ENCODE measurements at regions not wholly inside any gene's neighbourhood (a gene's known extent, or its start where the extent isn't known, plus 50 kb on each side); places are given as distances from the start of the nearest gene placed in this dataset.

DNA sequence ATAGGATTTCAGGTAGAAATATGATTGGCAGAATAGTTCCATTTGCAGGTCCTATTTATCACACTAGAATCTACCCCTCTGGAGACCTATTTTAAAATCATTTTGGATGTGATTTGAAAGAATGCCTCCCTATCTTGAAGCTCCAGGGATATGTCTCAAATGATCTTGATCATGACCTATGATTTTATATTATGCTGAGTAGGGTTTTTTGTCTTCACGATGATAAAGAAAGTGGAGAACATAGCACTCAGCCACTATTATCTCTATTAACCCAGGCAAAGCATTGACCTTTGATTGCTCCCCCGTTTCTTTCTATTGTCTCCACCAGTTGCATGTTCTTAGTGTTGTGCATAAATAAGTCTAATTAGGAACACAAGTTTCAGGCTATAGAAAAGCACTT lies 307.9 kb downstream of the BLID start:
- TF ChIP-seq, protein P1, sequence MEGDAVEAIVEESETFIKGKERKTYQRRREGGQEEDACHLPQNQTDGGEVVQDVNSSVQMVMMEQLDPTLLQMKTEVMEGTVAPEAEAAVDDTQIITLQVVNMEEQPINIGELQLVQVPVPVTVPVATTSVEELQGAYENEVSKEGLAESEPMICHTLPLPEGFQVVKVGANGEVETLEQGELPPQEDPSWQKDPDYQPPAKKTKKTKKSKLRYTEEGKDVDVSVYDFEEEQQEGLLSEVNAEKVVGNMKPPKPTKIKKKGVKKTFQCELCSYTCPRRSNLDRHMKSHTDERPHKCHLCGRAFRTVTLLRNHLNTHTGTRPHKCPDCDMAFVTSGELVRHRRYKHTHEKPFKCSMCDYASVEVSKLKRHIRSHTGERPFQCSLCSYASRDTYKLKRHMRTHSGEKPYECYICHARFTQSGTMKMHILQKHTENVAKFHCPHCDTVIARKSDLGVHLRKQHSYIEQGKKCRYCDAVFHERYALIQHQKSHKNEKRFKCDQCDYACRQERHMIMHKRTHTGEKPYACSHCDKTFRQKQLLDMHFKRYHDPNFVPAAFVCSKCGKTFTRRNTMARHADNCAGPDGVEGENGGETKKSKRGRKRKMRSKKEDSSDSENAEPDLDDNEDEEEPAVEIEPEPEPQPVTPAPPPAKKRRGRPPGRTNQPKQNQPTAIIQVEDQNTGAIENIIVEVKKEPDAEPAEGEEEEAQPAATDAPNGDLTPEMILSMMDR (IDR thresholded peaks at IDR 0.05), result no peak
- no peak for TF ChIP-seq POLR2A (IDR thresholded peaks at IDR 0.05)

Measured in lower leg skin (tissue), 3 donors.